ENCODE measurements at regions not wholly inside any gene's neighbourhood (a gene's known extent, or its start where the extent isn't known, plus 50 kb on each side); places are given as distances from the start of the nearest gene placed in this dataset.

DNA sequence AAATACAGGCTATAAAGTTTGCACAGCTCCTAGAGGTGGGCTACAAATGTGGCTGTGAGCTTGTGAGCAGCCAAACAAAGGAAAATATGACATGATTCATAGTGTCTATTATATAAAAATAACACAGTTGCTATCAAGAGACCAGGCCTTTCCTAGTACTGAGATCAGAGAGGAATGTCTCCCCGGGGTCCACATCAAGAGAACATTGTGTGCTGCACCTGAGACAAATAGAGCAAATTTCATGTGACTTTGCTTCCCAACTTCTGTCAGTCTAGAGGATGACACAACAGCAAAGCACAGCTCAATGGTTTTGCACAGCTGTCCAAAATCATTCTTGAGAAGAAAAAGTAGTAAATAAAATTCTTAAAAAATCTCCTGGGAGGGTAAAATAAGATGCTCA is 297.5 kb upstream of the PRKD1 start:
- no peak overlapping the region for H2BK20ac ChIP-seq (ENCODE audit: low read depth, low read length, poor library complexity, severe bottlenecking)
- WGBS (ENCODE audit: extremely low coverage, insufficient read length, low lambda C conversion rate) = no CpG with 5 or more reads among the region's 1 CpG
- no peak overlapping the region for H4K8ac ChIP-seq (replicated peaks; ENCODE audit: insufficient read length, low read depth, low read length)
- H3K36me3 Mint-ChIP-seq (ENCODE audit: insufficient read depth in 1 of 3, low read depth in 3 of 3) = no peaks in the 10 kb centered on the region
- H2BK5ac ChIP-seq (ENCODE audit: insufficient read length, low read length) = no peak overlapping the region
- H4K5ac ChIP-seq (ENCODE audit: insufficient read length, low read depth, low read length) = no peak overlapping the region
- no peak for DNase-seq
- H3K18ac ChIP-seq (ENCODE audit: insufficient read length, low read depth, low read length) = no peak overlapping the region
- H3K23ac ChIP-seq (ENCODE audit: insufficient read length, low read depth, low read length) = no peak overlapping the region
- no peaks in the 10 kb centered on the region for H4K20me1 ChIP-seq (ENCODE audit: control insufficient read depth, insufficient read depth, insufficient read length)
- H2BK12ac ChIP-seq (ENCODE audit: insufficient read length, low read depth, low read length) = no peak overlapping the region
- H3K79me2 ChIP-seq (ENCODE audit: insufficient read depth, low read length) = no peaks in the 10 kb centered on the region
- H3K27ac ChIP-seq (ENCODE audit: insufficient read length, low read depth, low read length) = no peak overlapping the region
- no peak overlapping the region for H2AFZ ChIP-seq (ENCODE audit: low read length)
- no peaks in the 10 kb centered on the region for H3K9me3 ChIP-seq (ENCODE audit: control insufficient read depth, low read depth, low read length)
- no peak overlapping the region for H3K14ac ChIP-seq (ENCODE audit: insufficient read depth, low read length)
- TF ChIP-seq, protein P1, sequence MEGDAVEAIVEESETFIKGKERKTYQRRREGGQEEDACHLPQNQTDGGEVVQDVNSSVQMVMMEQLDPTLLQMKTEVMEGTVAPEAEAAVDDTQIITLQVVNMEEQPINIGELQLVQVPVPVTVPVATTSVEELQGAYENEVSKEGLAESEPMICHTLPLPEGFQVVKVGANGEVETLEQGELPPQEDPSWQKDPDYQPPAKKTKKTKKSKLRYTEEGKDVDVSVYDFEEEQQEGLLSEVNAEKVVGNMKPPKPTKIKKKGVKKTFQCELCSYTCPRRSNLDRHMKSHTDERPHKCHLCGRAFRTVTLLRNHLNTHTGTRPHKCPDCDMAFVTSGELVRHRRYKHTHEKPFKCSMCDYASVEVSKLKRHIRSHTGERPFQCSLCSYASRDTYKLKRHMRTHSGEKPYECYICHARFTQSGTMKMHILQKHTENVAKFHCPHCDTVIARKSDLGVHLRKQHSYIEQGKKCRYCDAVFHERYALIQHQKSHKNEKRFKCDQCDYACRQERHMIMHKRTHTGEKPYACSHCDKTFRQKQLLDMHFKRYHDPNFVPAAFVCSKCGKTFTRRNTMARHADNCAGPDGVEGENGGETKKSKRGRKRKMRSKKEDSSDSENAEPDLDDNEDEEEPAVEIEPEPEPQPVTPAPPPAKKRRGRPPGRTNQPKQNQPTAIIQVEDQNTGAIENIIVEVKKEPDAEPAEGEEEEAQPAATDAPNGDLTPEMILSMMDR (conservative IDR thresholded peaks at IDR 0.05) = no peak
- no peak overlapping the region for H3T11ph ChIP-seq (ENCODE audit: low read length)
- H3K4ac ChIP-seq (ENCODE audit: low read depth, low read length) = no peak overlapping the region
- no peaks in the 10 kb centered on the region for H3K27me3 Mint-ChIP-seq (ENCODE audit: low read depth)
- H2BK120ac ChIP-seq (ENCODE audit: low read depth, low read length, poor library complexity, severe bottlenecking) = no peak overlapping the region
- H3K9ac ChIP-seq (ENCODE audit: extremely low read depth, insufficient read length, low read length) = no peak overlapping the region
- H3K23me2 ChIP-seq (ENCODE audit: insufficient read length, low read depth, low read length, poor library complexity, severe bottlenecking) = no peaks in the 10 kb centered on the region
- no peak overlapping the region for H2AK5ac ChIP-seq (ENCODE audit: insufficient read length, low read length)
- no peak overlapping the region for H3K4me2 ChIP-seq (ENCODE audit: insufficient read depth, insufficient read length, low read length)
- H3K4me1 ChIP-seq (ENCODE audit: insufficient read depth, low read length) = no peaks in the 10 kb centered on the region
- no peak overlapping the region for H3K4me3 Mint-ChIP-seq
- no peak overlapping the region for H3K27ac Mint-ChIP-seq
- H3K4me1 Mint-ChIP-seq = no peaks in the 10 kb centered on the region
- H3K27me3 ChIP-seq (ENCODE audit: insufficient read depth, low read length) = no peaks in the 10 kb centered on the region
- H4K91ac ChIP-seq (ENCODE audit: insufficient read length, low read depth, low read length) = no peak overlapping the region
- H3K9me3 Mint-ChIP-seq = no peaks in the 10 kb centered on the region
- no peak overlapping the region for H3K56ac ChIP-seq (ENCODE audit: insufficient read length, low read depth, low read length)
- no peak overlapping the region for H2BK15ac ChIP-seq (ENCODE audit: low read depth, low read length)
- no peaks in the 10 kb centered on the region for H3K79me1 ChIP-seq (ENCODE audit: insufficient read depth, low read depth, low read length, poor library complexity, severe bottlenecking)

All from H9 (cell line).